ENCODE measurements at regions not wholly inside any gene's neighbourhood (a gene's known extent, or its start where the extent isn't known, plus 50 kb on each side); places are given as distances from the start of the nearest gene placed in this dataset.

DNA sequence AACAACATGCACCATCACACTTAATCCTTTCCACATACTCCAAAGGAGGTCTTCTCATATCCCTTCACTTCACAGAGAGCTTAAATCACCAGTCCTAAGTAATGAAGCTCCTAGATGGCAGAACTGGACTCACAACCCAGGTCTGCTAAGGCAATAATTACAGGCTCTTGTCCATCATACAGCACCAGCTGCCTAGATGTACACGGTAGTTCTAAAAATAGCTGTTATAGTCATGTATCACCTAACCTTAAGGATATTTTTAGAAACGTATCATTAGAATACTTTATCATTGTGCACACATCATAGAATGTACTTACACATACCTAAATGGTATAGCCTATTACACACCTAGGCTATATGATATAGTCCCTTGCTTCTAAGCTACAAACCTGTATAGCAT, 644.6 kb upstream of the RGMB start:
- Histone ChIP-seq H3K4me2 (ENCODE audit: insufficient read depth, low read length) (no peak overlapping the region), H3K4me3 (ENCODE audit: insufficient read depth, low read length) (no peak overlapping the region), H3K79me2 (ENCODE audit: insufficient read depth, low read length) (no peaks in the 10 kb centered on the region), H3K27me3 (ENCODE audit: insufficient read depth, low read length) (no peaks in the 10 kb centered on the region), H2AFZ (ENCODE audit: low read length) (no peak overlapping the region), H3K36me3 (ENCODE audit: insufficient read depth, low read length) (no peaks in the 10 kb centered on the region), H3K4me1 (ENCODE audit: insufficient read depth, low read length) (no peaks in the 10 kb centered on the region), H3K9me3 (ENCODE audit: low read depth, low read length) (no peaks in the 10 kb centered on the region), H3K27ac (ENCODE audit: low read depth, low read length) (no peak overlapping the region), H4K20me1 (ENCODE audit: insufficient read depth, low read length) (no peaks in the 10 kb centered on the region)
- no peak for DNase-seq (ENCODE audit: insufficient read length, low spot score, missing footprints)
- no peak for TF ChIP-seq CTCF (IDR thresholded peaks at IDR 0.05; ENCODE audit: extremely low read depth, low read depth, low read length)

DNA sequence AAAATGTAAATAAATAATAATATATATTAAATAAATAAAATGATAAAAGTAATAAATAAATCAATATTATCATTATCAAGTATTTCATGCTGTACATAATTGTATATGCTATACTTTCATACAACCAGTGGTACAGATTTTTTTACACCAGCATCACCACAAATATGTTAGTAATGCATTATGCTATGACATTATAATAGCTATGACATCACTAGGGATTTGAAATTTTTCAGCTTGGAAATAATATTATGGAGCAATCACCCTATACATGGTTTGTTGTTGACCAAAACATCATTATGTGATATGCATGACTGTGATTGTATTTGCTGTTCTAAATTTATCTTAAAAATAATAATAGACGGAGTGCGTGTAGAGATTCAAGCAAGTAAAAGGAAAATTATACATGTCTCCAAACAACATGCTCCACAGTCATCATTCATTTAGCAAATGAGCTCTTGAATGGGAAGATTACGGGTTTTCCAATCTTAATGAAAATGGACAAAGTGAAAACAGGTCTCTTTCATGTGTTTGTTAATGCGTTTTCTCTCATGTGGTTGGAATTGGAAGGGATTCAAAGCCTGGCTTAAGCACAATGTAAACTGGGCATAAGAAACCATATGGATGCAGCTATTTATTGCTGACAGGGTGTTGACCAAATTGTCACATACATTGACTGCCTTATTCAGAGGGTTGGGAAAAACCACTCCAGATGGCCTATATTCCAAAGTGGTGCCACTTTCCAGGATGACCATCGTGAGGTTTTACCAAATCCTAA, 643.0 kb upstream of the RGMB start:
- no peaks in the 10 kb centered on the region for H3K36me3 ChIP-seq (ENCODE audit: insufficient read depth, low read length)
- H3K27ac ChIP-seq (ENCODE audit: low read depth, low read length) = no peak overlapping the region
- no peaks in the 10 kb centered on the region for H3K9me3 ChIP-seq (ENCODE audit: low read depth, low read length)
- H3K4me1 ChIP-seq (ENCODE audit: insufficient read depth, low read length) = no peaks in the 10 kb centered on the region
- H3K4me3 ChIP-seq (ENCODE audit: insufficient read depth, low read length) = no peak overlapping the region
- no peak for DNase-seq (ENCODE audit: insufficient read length, low spot score, missing footprints)
- no peak overlapping the region for H3K4me2 ChIP-seq (ENCODE audit: insufficient read depth, low read length)
- no peaks in the 10 kb centered on the region for H4K20me1 ChIP-seq (ENCODE audit: insufficient read depth, low read length)
- no peak overlapping the region for H2AFZ ChIP-seq (ENCODE audit: low read length)
- no peak for TF ChIP-seq CTCF (IDR thresholded peaks at IDR 0.05; ENCODE audit: extremely low read depth, low read depth, low read length)
- no peaks in the 10 kb centered on the region for H3K79me2 ChIP-seq (ENCODE audit: insufficient read depth, low read length)
- no peaks in the 10 kb centered on the region for H3K27me3 ChIP-seq (ENCODE audit: insufficient read depth, low read length)

GRCh38 chr5:98144116-98144515, 629.3 kb upstream of the RGMB start:
- no peaks in the 10 kb centered on the region for H4K20me1 ChIP-seq (ENCODE audit: insufficient read depth, low read length)
- no peak overlapping the region for H2AFZ ChIP-seq (ENCODE audit: low read length)
- DNase-seq (ENCODE audit: insufficient read length, low spot score, missing footprints) = no peak
- no peak overlapping the region for H3K27ac ChIP-seq (ENCODE audit: low read depth, low read length)
- TF ChIP-seq CTCF (IDR thresholded peaks at IDR 0.05; ENCODE audit: extremely low read depth, low read depth, low read length) = no peak
- H3K9me3 ChIP-seq (ENCODE audit: low read depth, low read length) = no peaks in the 10 kb centered on the region
- no peaks in the 10 kb centered on the region for H3K79me2 ChIP-seq (ENCODE audit: insufficient read depth, low read length)
- H3K36me3 ChIP-seq (ENCODE audit: insufficient read depth, low read length) = no peaks in the 10 kb centered on the region
- no peaks in the 10 kb centered on the region for H3K27me3 ChIP-seq (ENCODE audit: insufficient read depth, low read length)
- H3K4me1 ChIP-seq (ENCODE audit: insufficient read depth, low read length) = no peaks in the 10 kb centered on the region
- no peak overlapping the region for H3K4me2 ChIP-seq (ENCODE audit: insufficient read depth, low read length)
- no peak overlapping the region for H3K4me3 ChIP-seq (ENCODE audit: insufficient read depth, low read length)

DNA sequence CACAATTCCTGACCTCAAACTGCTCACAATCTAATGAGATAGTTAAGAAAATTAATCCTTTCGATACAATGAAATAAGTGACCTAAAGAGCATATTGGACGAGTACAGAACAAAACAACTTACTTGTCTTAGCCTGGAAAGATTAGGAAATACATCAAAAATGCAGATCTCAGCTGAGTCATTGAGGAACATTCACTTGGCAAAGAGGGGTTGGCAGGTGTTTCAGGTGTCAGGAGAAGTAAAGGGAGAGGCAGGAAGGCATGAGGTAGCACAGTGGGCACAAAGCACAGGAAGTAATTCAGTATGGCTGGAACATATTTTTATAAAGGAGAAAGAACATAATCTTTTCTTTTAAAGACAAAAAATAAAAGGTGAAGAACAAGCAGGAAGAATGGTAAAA, 628.8 kb upstream of the RGMB start:
- Histone ChIP-seq H3K4me3 (ENCODE audit: insufficient read depth, low read length) (no peak overlapping the region), H2AFZ (ENCODE audit: low read length) (no peak overlapping the region), H3K36me3 (ENCODE audit: insufficient read depth, low read length) (no peaks in the 10 kb centered on the region), H3K27me3 (ENCODE audit: insufficient read depth, low read length) (no peaks in the 10 kb centered on the region), H3K4me1 (ENCODE audit: insufficient read depth, low read length) (no peaks in the 10 kb centered on the region), H3K27ac (ENCODE audit: low read depth, low read length) (no peak overlapping the region), H3K9me3 (ENCODE audit: low read depth, low read length) (no peaks in the 10 kb centered on the region), H3K79me2 (ENCODE audit: insufficient read depth, low read length) (no peaks in the 10 kb centered on the region), H3K4me2 (ENCODE audit: insufficient read depth, low read length) (no peak overlapping the region), H4K20me1 (ENCODE audit: insufficient read depth, low read length) (no peaks in the 10 kb centered on the region)
- DNase-seq (ENCODE audit: insufficient read length, low spot score, missing footprints) = no peak
- no peak for TF ChIP-seq CTCF (IDR thresholded peaks at IDR 0.05; ENCODE audit: extremely low read depth, low read depth, low read length)

All from osteoblast (primary cell).